ENCODE measurements at regions not wholly inside any gene's neighbourhood (a gene's known extent, or its start where the extent isn't known, plus 50 kb on each side); places are given as distances from the start of the nearest gene placed in this dataset.

- TF ChIP-seq CTCF (IDR thresholded peaks at IDR 0.05): no peak
- TF ChIP-seq POLR2A (IDR thresholded peaks at IDR 0.05): no peak
Measured at GRCh38 chr5:125229556-125229955, 483.1 kb upstream of the ZNF608 start.
